ENCODE measurements at regions not wholly inside any gene's neighbourhood (a gene's known extent, or its start where the extent isn't known, plus 50 kb on each side); places are given as distances from the start of the nearest gene placed in this dataset.
A peak's percentile ranks its signal among the peaks of the same experiment; 100 is the strongest.

DNA sequence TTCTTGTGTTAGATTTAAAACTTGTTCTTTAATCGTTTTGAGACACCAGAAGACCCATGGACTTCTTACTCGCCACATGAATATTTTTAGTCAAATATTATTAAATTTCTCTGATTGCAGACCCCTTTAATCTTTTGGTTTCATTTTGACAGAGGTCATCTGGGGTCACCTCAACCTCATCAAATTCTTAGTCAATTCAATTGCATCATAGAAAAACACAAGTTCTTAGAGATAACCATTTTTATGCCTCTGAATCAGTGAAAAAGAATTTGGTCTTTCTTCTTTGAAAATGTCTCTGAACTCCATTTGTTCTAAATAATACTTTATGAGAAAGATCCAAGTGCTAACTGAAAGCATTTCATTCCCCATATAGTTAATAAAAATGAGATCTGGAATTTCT lies 55.2 kb upstream of the CBLN4 start:
- DNase-seq: no peak

DNA sequence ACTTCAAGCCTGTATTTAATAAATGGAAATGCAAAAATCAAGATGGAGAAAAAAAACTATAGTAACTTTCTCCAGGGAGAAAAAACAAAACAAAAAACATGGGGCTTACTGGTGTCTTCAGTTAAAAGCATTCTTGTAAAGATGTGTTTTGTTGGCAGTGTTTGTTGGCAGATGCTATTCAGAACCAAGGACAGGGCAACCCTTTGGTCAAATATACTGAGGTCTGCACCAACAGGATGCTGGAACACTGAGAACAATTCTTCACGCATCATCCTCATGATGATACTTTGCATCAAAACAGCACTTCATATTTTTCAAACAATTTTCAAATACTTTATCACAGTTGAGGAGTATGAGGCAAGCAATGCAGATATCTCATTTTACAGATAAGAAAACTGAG lies 63.7 kb upstream of the CBLN4 start:
- no peak for DNase-seq

DNA sequence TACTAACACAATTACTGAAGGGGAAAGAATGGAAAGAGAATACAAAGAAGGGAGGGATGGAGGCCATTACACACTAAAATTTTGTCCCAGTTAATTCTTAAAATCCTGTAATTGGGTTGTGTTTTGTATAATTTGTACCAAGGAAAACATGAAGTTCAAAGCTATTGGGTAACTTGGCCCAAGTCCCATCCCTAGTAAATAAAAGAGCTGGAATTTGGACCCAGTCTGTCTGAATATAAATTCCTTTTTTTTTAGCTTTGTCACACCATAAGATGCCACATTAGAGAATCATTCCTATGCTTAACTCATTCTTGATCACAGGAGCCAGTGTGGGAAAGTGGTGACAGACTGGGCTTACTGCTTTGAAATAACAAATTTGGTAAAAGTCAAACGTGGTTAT lies 66.8 kb upstream of the CBLN4 start:
- no peak for DNase-seq

DNA sequence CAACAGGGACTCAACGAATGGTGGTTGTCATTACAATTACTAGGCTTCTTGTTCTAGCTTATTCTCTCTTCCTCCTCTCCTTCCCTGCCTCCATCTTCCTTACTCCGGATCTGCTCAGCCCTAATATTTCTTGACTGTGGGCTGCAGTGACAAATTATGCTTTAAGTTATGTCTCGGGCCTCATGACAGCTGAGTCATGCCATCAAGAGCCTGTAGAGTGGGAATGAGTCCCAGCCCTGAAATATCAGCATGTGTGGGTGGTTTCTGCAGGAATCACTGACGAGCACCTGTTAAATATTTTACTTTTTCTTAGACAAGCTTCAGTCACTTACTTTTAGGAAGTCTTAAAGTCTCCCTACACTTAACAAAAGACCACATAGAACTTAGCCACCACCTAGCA lies 83.1 kb upstream of the CBLN4 start:
- no peak for DNase-seq

DNA sequence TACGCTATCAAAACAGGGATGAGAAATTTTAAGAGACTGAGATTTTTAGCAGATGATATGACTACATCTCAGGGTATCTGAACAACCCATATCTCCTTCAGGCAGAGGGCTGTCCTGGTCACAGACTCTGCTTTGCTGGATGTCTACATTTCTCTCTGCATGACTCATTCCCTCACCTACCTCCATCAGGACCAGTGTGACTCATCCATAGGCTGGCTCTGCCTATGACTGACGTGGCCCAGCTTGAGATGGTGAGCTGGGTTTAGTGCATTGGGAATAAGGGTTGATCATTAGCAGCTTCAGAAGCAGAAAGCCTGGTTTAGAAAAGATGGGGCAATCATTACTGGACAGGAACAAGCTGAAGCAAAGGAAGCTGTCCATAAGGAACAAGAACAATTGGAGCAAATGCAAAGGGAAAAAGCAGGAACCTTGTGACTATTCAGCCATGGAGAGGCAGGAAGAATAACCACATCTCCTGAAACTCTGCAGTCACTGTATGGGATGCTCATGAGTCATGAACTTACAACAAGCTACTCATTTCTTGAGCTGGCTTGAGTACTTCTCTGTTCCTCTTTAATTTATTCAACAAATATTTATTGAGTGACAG lies 86.4 kb upstream of the CBLN4 start:
- DNase-seq: no peak

DNA sequence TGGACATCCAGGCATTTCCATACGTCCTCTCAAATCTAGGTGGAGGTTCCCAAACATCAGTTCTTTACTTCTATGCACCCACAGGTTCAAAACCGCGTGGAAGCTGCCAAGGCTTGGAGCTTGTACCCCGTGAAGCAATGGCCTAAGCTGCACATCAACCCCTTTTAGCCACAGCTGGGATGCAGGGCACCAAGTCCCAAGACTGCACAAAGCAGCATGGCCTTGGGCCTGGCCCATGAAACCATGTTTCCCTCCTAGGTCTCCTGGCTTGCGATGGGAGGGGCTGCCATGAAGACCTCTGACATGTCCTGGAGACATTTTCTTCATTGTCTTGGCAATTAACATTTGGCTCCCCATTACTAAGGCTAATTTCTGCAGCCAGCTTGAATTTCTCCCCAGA lies 88.9 kb upstream of the CBLN4 start:
- DNase-seq: no peak

DNA sequence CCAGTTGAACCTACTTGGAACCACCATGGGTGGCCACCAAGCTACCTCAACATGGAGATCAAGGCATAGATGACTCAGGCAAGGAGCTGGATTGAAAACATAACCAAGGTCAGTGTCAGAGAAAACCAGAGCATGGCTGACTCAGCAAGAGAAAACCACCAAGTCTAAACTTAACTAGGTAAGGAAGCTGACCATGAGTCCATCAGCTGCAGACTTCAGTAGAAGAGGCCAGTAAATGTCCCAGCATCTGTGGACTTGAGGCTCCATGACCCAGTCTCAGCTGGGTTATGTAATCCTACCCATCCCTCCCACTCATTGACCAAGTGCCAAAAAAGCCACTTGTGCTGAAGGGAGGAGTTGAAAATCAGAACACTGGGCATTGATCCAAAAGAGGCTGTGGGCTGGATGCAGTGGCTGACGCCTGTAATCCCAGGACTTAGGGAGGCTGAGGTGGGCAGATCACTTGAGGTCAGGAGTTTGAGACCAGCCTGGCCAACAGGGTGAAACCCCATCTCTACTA lies 93.7 kb upstream of the CBLN4 start:
- DNase-seq: no peak

DNA sequence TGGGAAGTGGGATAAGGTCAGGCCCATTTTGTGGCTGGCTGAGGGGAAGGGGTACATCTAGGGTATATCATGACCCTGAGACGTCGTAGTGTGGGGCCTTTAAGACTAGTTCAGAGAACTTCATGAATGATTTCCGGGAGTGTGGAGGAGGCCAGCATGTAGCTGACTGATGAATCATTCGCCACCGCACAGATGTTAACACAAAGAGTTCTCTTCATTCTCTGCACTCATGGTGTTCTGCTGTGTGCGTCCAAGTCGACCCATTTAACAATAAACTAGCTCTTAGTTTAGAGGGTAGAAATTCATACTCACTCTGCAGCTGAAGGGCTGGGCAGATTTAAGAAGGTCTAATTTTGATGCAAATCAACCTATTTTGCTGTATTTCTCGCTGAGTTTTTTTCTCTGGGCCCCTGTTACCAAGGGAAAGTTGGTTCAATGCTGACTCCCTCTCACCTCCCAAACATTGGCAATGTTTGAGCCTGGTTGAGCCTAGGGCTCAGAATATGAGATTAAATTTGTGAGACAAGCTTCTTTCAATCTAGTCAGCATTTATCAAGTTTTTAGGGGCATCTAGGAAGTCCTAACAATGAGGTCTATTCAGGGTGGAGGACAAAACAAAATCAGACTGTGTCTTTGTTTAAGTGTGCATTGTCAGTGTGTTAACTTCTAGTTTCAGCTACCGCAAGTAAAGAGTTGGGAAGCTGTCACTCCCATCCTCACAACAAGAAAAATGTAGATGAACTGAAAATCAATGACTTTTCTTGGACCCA lies 106.8 kb upstream of the CBLN4 start:
- DNase-seq: no peak

DNA sequence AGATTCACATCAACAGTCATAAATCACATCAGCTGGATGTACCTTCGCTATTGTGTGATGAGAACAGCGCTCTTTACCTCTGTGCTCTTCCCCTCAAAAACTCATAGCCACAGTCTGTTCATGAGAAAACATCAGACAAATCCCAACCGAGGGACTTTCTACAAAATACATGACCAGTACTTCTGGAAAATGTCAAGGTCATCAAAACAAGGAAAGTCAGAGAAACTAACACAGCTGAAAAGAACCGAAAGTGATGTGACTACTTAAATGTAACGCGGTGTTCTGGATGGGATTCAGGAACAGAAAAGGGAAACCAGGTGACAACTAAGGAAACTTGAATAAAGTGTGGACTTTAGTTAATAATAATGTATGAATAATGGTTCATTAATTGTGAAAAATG lies 112.0 kb upstream of the CBLN4 start:
- no peak for DNase-seq

DNA sequence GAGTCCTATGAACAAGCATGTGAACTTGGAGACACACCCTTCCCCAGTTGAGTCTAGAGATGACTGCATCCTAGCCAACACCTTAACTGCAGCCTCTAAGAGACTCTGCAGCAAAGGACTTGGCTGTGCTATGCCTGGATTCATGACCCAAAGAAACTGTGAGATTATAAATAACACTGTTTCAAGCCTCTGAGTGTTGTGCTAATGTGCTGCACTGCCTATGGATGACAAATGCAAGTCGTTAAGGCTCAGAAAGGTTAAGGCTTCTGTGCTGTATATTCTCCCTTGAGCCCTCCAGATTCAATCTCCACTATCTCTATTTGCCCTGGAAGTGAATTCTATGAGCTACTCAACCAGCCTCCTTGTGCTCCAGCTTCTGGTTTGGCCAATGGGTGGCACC lies 116.5 kb upstream of the CBLN4 start:
- no peak for DNase-seq

DNA sequence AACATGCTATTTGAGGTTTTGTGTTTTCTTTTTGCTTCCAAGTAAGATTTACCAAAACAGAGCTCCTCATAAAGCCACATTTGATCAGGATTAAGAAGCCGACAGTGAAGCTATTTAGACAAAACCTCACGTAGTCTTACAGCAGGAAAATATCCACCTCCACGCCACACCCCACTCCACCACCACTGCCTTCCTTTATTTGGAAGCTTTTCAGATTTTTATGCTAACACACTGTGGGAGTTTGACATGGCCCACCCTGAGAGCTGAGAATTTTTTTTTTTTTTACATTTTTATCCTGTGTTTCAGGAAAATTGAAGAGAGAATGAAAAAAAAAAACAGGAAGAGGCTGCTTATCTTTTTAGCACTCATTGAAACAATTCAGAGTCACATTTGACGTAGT lies 104.8 kb upstream of the MC3R start:
- no peak for DNase-seq

DNA sequence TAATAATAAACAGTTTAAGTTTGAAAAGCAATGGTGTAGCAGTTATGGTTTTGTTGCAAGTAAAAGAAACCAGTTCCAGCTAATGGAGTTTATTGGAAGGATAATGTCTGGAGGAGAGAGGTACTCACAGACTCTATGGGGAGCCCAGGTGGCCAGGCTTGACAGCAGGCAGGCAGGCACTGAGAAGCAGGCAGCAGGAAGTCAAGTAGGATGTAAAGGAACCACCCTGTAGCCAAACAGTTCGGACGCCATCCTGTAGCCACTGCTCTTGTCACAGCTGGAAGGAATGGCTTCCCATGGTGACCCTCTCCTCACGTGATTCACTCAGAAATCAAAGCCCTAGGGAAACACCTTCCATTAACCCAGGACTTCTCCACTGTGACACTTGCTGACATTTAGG lies 96.7 kb upstream of the MC3R start:
- DNase-seq: no peak

DNA sequence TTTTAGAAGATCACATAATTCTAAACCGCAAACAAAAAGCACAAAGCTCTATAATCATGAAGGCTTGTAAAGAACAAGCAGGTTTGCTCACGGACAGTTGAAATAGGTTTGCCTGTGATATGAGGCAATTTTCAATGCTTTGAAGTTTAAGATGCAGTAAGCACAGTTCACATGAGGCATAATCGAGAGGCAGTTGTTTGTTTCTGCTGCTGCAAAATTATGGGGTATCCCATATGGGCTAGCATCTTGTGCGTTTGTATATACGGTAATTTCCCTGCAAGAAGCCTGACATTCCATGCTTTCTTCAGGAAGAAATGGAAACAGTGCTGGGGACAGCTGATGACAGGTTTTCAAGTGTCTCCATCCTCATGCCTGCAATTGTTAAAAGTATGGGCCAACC lies 94.6 kb upstream of the MC3R start:
- DNase-seq: no peak

DNA sequence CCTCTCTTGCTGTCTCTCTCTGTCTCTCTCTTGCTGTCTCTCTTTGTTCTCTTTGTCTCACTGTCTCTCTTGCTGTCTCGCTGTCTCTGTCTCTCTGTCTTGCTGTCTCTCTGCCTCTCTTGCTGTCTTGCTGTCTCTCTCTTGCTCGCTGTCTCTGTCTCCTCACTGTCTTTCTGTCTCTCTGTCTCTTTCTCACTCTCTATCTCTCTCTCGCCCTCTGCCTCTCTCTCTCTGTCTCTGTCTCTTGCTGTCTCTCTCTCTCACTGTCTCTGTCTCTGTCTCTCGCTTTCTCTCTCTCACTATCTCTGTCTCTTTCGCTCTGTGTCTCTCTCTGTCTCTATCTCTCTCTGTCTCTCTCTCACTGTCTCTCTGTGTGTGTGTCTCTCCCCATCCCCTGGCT lies 92.9 kb upstream of the MC3R start:
- no peak for DNase-seq

DNA sequence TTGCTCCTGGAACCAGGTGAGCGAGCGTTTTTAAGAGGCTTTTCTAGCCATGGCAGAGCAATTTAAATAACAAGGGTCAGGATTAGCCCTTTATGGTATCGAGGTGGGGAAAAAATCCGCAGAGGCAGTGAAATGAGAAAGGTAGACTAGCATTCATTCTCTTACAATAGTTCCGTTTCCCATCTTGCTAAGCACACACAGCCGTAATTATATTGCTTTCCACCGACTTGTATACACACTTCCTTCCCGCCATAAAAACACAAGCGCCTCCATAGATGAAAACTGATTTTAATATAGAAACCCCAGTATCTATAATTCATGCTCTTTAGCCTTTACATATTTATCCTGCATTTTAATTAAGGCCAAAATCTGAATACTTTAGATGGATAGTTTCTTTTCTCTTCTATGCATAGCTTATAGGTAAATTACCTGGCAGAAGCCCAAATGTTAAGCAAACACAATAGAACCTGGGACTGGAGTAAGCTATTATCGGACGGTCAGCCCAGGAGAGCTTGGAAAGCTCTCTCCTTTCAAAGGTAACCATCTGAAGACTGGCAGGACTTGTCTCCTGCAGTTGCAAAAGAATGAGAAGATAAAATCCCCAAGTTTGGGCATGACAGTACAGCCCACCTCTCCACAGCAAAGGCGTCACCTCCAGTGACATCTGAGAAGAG lies 90.9 kb upstream of the MC3R start:
- DNase-seq: no peak

DNA sequence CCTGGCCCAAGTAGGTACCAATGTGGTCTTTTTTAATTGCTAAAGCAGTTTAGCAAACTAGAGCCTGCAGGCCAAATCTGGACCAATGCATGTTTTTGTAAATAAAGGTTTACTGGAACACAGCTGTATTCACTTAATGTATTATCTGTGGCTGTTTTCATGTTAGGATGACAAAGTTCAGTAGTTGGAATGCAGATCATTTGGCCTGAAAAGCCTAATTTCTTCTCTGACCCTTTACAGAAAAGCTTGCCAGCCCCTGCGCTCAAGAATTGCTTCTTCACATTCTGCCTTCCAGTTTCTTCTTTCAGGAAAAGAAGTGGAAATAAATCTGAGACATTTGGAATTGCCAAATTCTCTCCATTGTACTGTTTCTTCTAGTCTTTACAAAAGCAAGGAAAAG lies 90.0 kb upstream of the MC3R start:
- DNase-seq: no peak

DNA sequence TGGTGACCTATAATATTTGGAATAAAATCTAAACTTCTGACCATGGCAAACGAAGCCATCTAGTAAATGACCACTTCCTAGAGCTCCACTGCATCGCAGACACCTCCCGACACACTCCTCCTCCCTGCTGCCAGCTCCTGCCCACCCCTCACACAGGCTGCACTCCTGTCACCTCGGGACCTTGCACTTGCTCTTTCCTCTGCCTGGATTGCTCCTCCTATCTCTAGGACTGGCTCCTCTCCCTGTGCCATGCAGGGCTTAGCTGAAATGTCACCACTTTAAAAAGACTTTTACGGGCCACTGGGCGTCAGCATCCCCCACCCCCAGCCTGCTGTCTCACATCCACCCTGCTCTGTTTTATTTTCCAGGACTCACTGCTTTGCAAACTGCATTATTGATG lies 87.6 kb upstream of the MC3R start:
- no peak for DNase-seq

DNA sequence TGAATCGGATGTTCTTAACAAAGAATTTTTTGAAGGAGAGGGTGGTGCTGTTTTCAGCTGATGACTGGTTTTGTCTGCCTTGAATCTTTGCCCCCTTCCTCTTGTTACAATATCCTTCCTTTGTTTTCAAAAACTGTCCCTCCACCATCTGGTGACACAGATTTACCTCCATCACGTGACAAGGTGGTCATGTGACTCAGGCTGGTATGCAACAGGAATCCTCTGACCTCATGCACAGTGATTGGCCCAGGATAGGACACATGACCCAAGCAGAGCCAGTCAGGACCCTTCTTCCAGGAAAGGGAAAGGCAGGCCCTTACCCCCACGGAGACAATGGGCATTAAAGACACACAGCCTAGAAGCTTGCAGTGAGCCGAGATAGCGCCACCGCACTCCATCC lies 84.7 kb upstream of the MC3R start:
- DNase-seq: no peak

DNA sequence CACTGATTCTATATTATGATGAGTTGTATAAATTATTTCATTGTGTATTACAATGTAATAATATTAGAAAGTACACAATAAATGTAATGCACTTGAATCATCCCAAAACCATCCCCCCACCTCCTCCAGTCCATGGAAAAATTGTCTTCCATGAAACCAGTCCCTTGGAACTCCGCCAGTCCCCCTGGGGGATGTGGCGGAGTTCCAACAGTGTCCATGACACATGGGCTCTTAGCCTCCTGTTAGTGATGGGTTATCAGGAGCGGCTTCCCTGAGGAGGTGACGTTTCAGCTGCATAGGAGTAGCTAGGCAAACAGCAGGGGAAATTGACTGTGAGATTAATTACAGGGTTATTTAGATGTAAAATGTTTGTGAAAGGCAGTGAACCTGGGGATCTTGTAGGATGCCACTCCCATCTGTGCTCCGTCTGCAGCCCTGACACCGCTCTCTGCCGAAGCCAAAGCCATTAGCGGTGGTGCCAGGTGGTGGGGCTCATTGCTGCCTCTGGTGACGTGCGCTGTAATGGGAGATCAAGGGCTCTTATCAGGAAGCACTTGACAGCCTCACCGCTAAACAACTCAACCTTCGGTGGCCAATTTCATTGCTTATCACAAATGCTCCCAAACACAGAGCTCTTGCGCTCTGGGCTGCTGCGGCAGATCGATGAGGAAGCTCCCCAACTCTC lies 81.6 kb upstream of the MC3R start:
- DNase-seq: peak; percentile 66

DNA sequence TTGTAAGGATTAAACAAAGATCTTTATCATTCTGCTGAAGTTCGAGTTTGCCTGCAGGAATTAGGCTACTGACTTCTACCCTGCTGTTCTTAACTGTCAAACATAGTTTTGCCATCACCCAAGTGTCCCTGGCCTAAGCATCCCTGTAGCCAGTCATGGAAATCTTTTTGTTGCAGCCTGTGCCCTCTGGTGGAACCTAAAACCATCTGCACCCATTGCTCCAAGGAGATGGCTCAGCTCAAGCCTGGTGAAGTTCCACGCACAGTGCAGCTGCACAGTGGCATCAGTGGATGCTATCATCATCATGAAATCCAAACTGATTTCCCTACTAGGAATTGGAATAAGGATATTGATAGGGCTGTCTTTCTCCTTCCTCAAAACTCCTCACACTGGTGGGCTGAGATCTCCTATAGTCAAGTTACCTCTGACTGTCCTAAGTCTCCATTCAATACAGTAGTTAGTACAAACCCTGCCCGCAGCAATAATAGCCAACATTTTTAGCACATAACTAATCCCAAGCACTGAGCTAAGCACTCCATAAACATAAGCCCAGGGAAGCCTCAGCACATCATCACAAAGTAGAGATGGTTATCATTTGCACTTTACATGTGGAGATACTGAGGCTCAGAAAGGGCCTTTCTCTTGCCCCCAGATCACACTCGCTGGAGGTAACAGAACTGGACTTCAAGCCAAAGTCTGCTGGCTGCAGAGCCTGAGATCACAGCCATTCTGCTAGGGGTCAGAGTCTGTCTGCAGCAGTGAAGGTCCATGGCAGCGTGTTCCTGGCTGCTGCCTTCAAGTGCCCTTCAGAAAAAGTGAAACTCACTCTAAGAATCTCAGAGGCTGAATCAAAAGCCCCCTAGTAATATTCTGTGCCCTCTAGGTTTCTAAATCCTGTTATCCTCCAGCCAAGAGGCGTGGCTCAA lies 77.2 kb upstream of the MC3R start:
- DNase-seq: no peak

DNA sequence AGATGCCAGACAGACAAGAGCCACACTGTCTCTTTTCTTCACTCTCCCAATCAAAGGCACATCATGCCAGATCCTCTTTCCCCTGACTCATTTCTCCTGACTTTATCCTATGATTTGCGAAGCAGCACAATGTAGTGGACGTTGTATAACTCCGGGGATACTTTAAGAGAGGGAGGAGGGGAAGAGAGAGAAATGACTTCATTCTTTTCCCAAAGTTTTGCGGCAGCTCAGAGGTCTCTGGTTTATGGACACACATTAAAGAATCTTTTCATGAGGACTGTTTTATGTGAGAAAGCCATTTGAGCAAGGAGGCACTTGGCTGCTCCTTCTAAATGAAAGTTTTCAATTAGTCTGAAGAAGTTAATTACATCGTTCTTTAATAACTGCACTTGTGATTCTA lies 75.1 kb upstream of the MC3R start:
- no peak for DNase-seq

DNA sequence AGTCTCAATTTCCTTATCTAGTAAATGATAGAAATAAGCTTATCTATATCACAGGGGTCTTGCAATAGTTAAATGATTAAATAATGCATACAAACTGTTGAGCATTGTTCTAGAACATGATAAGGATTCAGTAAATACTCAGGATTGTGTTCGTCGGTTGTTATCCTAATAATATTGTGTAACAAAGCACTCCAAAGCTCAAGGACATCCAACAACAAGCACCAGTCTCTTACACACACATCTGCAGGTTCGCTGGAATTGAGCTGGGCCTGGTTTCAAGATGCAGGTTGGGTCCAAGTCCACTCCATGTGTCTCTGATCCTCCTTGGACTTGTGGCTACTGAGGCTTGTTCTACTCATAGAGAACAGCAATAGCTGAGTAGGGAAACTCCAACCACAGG lies 74.1 kb upstream of the MC3R start:
- DNase-seq: no peak

DNA sequence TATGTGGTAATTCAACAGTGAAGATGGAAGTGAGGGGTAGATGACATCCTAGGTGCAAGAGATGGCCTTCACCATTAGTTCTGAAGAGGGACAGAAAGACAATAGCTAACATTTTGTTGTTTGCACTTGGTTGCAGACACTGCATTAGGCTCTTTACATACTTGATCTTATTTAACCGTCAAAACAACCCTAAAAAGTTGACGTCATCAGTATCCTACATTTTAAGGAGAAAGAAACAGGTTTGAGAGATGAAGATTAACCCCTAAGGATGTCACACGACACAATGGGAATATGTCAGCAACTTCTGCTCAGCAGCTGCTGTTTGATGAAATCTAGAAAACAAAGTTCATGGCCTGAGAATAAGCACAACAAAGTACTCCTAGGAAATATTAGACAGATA lies 72.6 kb upstream of the MC3R start:
- DNase-seq: no peak

All from NCI-H2029 (cell line).